GM12878 (cell line): ENCODE measurements at regions not wholly inside any gene's neighbourhood (a gene's known extent, or its start where the extent isn't known, plus 50 kb on each side); places are given as distances from the start of the nearest gene placed in this dataset.

ENCODE experiments used
- ATAC-seq: fragments of 200-7000 bp; cut with Tn5 transposase; 3 replicates; pipeline ENCODE4 v1.9.1; 2020; ENCODE audit warnings: mild to moderate bottlenecking, moderate library complexity
- BruUV-seq: library from RNA; stranded (reverse); fragments of 400-500 nt; replicated peaks from 2 replicates; lab custom pipeline; 2021; lab: Mats Ljungman, UMichigan
- CTCF ChIA-PET: fragments of 300-600 bp; sonication (Branson Sonifier 250); formaldehyde crosslinking; extraction: SDS; loops from one replicate; lab custom pipeline; 2021; ENCODE audit warnings: inconsistent platforms; lab: Yijun Ruan, JAX
- POLR2A ChIA-PET: fragments of 350-600 bp; formaldehyde crosslinking; extraction: SDS; loops from one replicate; lab custom pipeline; 2021; ENCODE audit warnings: inconsistent platforms; lab: Charles Lee
- RAD21 ChIA-PET: fragments of 300-600 bp; sonication (Branson Sonifier 250); formaldehyde crosslinking; loops from one replicate; lab custom pipeline; 2023; ENCODE audit warnings: antibody characterized with exemption; ENCODE audit not compliant: unreplicated experiment; lab: Charles Lee
- SMC1A ChIA-PET: fragments of 300-600 bp; sonication (Branson Sonifier 250); formaldehyde crosslinking; loops from one replicate; lab custom pipeline; 2023; ENCODE audit not compliant: unreplicated experiment, uncharacterized antibody; lab: Charles Lee
- DNase-seq: peaks from one replicate; pipeline ENCODE4 v3.0.0-alpha.2; 2011; ENCODE audit warnings: low read depth, low spot score
- FAIRE-seq: peaks from 3 replicates; lab custom pipeline; 2011; peaks lifted over from hg19 to GRCh38; lab: Jason Lieb, UNC
- H2AFZ ChIP-seq: 2 replicates; pipeline ENCODE4 v1.6.0; 2011; ENCODE audit warnings: low read depth, low read length, control low read depth; ENCODE audit not compliant: control insufficient read depth
- H3K27ac ChIP-seq: 2 replicates; pipeline ENCODE4 v1.5.1; 2011; ENCODE audit warnings: control low read depth; ENCODE audit not compliant: control insufficient read depth, insufficient read depth
- H3K27me3 ChIP-seq, 2 experiments: replicated peaks in 1 of 2; 2 replicates each; pipeline versions ENCODE4 v1.6.0 to v1.6.1; 2011; ENCODE audit warnings: low read length in 1 of 2; ENCODE audit not compliant: control insufficient read depth in 2 of 2, insufficient read depth in 2 of 2
- H3K36me3 ChIP-seq, 2 experiments: 2 replicates each; pipeline ENCODE4 v1.5.1; 2011; ENCODE audit warnings: low read length in 1 of 2; ENCODE audit not compliant: control insufficient read depth in 2 of 2, insufficient read depth in 2 of 2
- H3K4me1 ChIP-seq: 2 replicates; pipeline ENCODE4 v1.6.1; 2011; ENCODE audit warnings: mild to moderate bottlenecking, low read length, moderate library complexity, mixed read lengths; ENCODE audit not compliant: control insufficient read depth, insufficient read depth
- H3K4me2 ChIP-seq: 2 replicates; pipeline ENCODE4 v1.6.0; 2011; ENCODE audit warnings: control low read depth; ENCODE audit not compliant: control insufficient read depth, insufficient read depth
- H3K4me3 ChIP-seq: fragments of 200-600 bp; sonication (generic); 2 replicates; pipeline ENCODE4 v1.5.1; 2016
- H3K79me2 ChIP-seq: 2 replicates; pipeline ENCODE4 v1.6.0; 2011; ENCODE audit warnings: low read length; ENCODE audit not compliant: control insufficient read depth, insufficient read depth
- H3K9ac ChIP-seq: 2 replicates; pipeline ENCODE4 v1.8.0; 2011; ENCODE audit warnings: low read length, control low read depth, mixed read lengths; ENCODE audit not compliant: control insufficient read depth, insufficient read depth
- H3K9me3 ChIP-seq: replicated peaks from 3 replicates; pipeline ENCODE4 v1.5.1; 2011; ENCODE audit warnings: mild to moderate bottlenecking, low read length; ENCODE audit not compliant: control insufficient read depth, insufficient read depth
- H4K20me1 ChIP-seq: 2 replicates; pipeline ENCODE4 v1.6.0; 2011; ENCODE audit not compliant: control insufficient read depth, insufficient read depth
- ATF3 ChIP-seq: IDR thresholded peaks from 2 replicates; pipeline ENCODE4 v1.6.1; 2011; ENCODE audit warnings: low read depth, mild to moderate bottlenecking, low read length, moderate library complexity, borderline replicate concordance; ENCODE audit errors: extremely low read depth
- DPF2 ChIP-seq: fragments of 450-650 bp; IDR thresholded peaks from 2 replicates; pipeline ENCODE4 v1.6.1; 2017; ENCODE audit warnings: mild to moderate bottlenecking
- E2F4 ChIP-seq: IDR thresholded peaks from 2 replicates; pipeline ENCODE4 v1.6.1; 2012; ENCODE audit warnings: low read depth, low read length, improper control_type of control experiment
- HDAC2 ChIP-seq: fragments of 200-600 bp; sonication (generic); IDR thresholded peaks from 2 replicates; pipeline ENCODE4 v1.6.1; 2017
- IKZF1 ChIP-seq: fragments of 450-650 bp; conservative IDR thresholded peaks from 2 replicates; pipeline ENCODE4 v1.6.1; 2017; ENCODE audit warnings: antibody characterized with exemption, mild to moderate bottlenecking
- KAT2A ChIP-seq: conservative IDR thresholded peaks from 2 replicates; pipeline ENCODE4 v1.6.1; 2011; ENCODE audit warnings: low read depth, low read length; ENCODE audit not compliant: control insufficient read depth
- MTA3 ChIP-seq: IDR thresholded peaks from 2 replicates; pipeline ENCODE4 v1.6.1; 2012; ENCODE audit warnings: low read length, inconsistent platforms, borderline replicate concordance
- NFYA ChIP-seq: IDR thresholded peaks from 2 replicates; pipeline ENCODE4 v1.6.1; 2011; ENCODE audit warnings: low read depth, mild to moderate bottlenecking, low read length, improper control_type of control experiment, borderline replicate concordance
- NKRF ChIP-seq: fragments of 450-650 bp; conservative IDR thresholded peaks from 2 replicates; pipeline ENCODE4 v1.6.1; 2017; ENCODE audit warnings: mild to moderate bottlenecking, moderate library complexity
- PAX5 ChIP-seq: IDR thresholded peaks from 2 replicates; pipeline ENCODE4 v1.6.1; 2011; ENCODE audit warnings: low read depth, low read length, borderline replicate concordance
- POLR2A ChIP-seq: IDR thresholded peaks from 2 replicates; pipeline ENCODE4 v1.6.1; 2011; ENCODE audit warnings: low read depth, mild to moderate bottlenecking, low read length
- RB1 ChIP-seq: fragments of 450-650 bp; formaldehyde crosslinking; IDR thresholded peaks from 2 replicates; pipeline ENCODE4 v1.6.1; 2017; ENCODE audit warnings: mild to moderate bottlenecking, borderline replicate concordance
- SREBF1 ChIP-seq: IDR thresholded peaks from 2 replicates; pipeline ENCODE4 v1.6.1; 2012; ENCODE audit warnings: mild to moderate bottlenecking, low read length
- TARDBP ChIP-seq: IDR thresholded peaks from 2 replicates; pipeline ENCODE4 v1.6.1; 2016; ENCODE audit warnings: borderline replicate concordance
- WRNIP1 ChIP-seq: IDR thresholded peaks from 2 replicates; pipeline ENCODE4 v1.6.1; 2011; ENCODE audit warnings: low read depth, low read length, improper control_type of control experiment, borderline replicate concordance
- ZNF592 ChIP-seq: fragments of 450-650 bp; IDR thresholded peaks from 2 replicates; pipeline ENCODE4 v1.6.1; 2017; ENCODE audit warnings: mild to moderate bottlenecking, moderate library complexity
- in situ Hi-C: fragments of 300-500 bp; cut with MboI; formaldehyde crosslinking; loops from 9 replicates; pipeline ENCODE4 v1.14.3; 2018; ENCODE audit warnings: mixed read lengths
- intact Hi-C: fragments of 100-400 bp; cut with micrococcal nuclease; formaldehyde crosslinking; loops from one replicate; pipeline ENCODE4 v1.14.2; 2022; ENCODE audit not compliant: unreplicated experiment

GRCh38 chr2:196479350-196479749 is 160.2 kb upstream of the CCDC150 start:
- H3K27me3 ChIP-seq = no peaks in the 10 kb centered on the region
- no peak for DNase-seq
- FAIRE-seq = no peak
- intact Hi-C loops (no loop called here), in situ Hi-C loops (no loop called here)
- ChIA-PET RAD21 (no interaction called here), POLR2A (no interaction called here), CTCF (no interaction called here), SMC1A (interaction anchor here (1.6 to 2.4 kb wide), 2 partner anchors 15 to 26 kb away, joined by 4 to 11 read pairs; no protein-coding TSS in a partner anchor)
- H2AFZ ChIP-seq = no peak overlapping the region
- no peak for ATAC-seq
- no peaks in the 10 kb centered on the region; the same call in 2 of the 3 replicates for H3K9me3 ChIP-seq
- no peaks in the 10 kb centered on the region for H3K4me1 ChIP-seq
- H3K36me3 ChIP-seq = no peaks in the 10 kb centered on the region
- no peak overlapping the region for H3K4me3 ChIP-seq
- H3K4me2 ChIP-seq = no peak overlapping the region
- no peak for TF ChIP-seq ATF3
- TF ChIP-seq HDAC2 = no peak
- no peak for TF ChIP-seq PAX5
- TF ChIP-seq E2F4 = no peak
- TF ChIP-seq KAT2A = no peak
- TF ChIP-seq RB1 = no peak
- TF ChIP-seq NFYA = no peak
- TF ChIP-seq DPF2 = no peak
- TF ChIP-seq NKRF = no peak
- no peak for TF ChIP-seq TARDBP
- no peak for TF ChIP-seq WRNIP1
- TF ChIP-seq IKZF1 = no peak
- no peak for TF ChIP-seq ZNF592
- TF ChIP-seq SREBF1 = no peak
- TF ChIP-seq MTA3 = no peak
- no peak for TF ChIP-seq POLR2A
- no peaks in the 10 kb centered on the region for H4K20me1 ChIP-seq
- no TSS peak for BruUV-seq
- H3K9ac ChIP-seq = no peak overlapping the region
- no peak overlapping the region for H3K27ac ChIP-seq
- H3K79me2 ChIP-seq = no peaks in the 10 kb centered on the region
